BJ (cell line): ENCODE measurements at regions not wholly inside any gene's neighbourhood (a gene's known extent, or its start where the extent isn't known, plus 50 kb on each side); places are given as distances from the start of the nearest gene placed in this dataset.

ENCODE experiments used
- CTCF ChIA-PET: fragments of 350-600 bp; formaldehyde crosslinking; extraction: SDS; loops from one replicate; lab custom pipeline; 2021; ENCODE audit warnings: antibody characterized with exemption, inconsistent platforms; lab: Yijun Ruan, JAX
- POLR2A ChIA-PET: fragments of 300-600 bp; sonication (Branson Sonifier 250); formaldehyde crosslinking; extraction: SDS; loops from one replicate; lab custom pipeline; 2021; ENCODE audit warnings: antibody characterized with exemption; lab: Charles Lee
- DNase-seq: peaks from one replicate; pipeline ENCODE4 v3.0.0-alpha.2; 2011; ENCODE audit warnings: low read depth
- H3K27me3 ChIP-seq: 2 replicates; pipeline ENCODE4 v1.6.0; 2011; ENCODE audit warnings: low read length; ENCODE audit not compliant: control insufficient read depth, insufficient read depth
- H3K36me3 ChIP-seq: 2 replicates; pipeline ENCODE4 v1.5.1; 2011; ENCODE audit warnings: low read length; ENCODE audit not compliant: control insufficient read depth, insufficient read depth
- H3K4me3 ChIP-seq: 2 replicates; pipeline ENCODE4 v1.5.1; 2011; ENCODE audit warnings: low read depth, mild to moderate bottlenecking, control low read depth, low read length
- CTCF ChIP-seq: IDR thresholded peaks from 2 replicates; pipeline ENCODE4 v1.5.1; 2011; ENCODE audit warnings: low read depth, mild to moderate bottlenecking, control low read depth, inconsistent platforms, low read length, moderate library complexity; ENCODE audit not compliant: insufficient read depth

- POLR2A ChIA-PET, result no interaction called here
- Histone ChIP-seq H3K27me3 (no peaks in the 10 kb centered on the region; the same call in 1 of the 2 replicates), H3K36me3 (no peaks in the 10 kb centered on the region), H3K4me3 (no peak overlapping the region)
- CTCF ChIA-PET, result interaction anchor here (0.8 to 1.4 kb wide), 2 partner anchors 10 to 139 kb away, joined by 3 read pairs; no protein-coding TSS in a partner anchor
- DNase-seq, result no peak
- TF ChIP-seq CTCF, result no peak
Measured at GRCh38 chr6:109257494-109257893, 124.8 kb downstream of the CD164 start.

GRCh38 chr6:109255946-109256640 lies 126.2 kb downstream of the CD164 start:
- Histone ChIP-seq H3K4me3 (no peak overlapping the region), H3K36me3 (no peaks in the 10 kb centered on the region), H3K27me3 (no peaks in the 10 kb centered on the region; the same call in 1 of the 2 replicates)
- TF ChIP-seq CTCF, result no peak
- ChIA-PET POLR2A (no interaction called here), CTCF (no interaction called here)
- no peak for DNase-seq

- H3K36me3 ChIP-seq, result no peaks in the 10 kb centered on the region
- ChIA-PET POLR2A (no interaction called here), CTCF (no interaction called here)
- no peak overlapping the region for H3K4me3 ChIP-seq
- no peak for DNase-seq
- no peaks in the 10 kb centered on the region; the same call in 1 of the 2 replicates for H3K27me3 ChIP-seq
- no peak for TF ChIP-seq CTCF
Measured at GRCh38 chr6:109255087-109255486, 127.2 kb downstream of the CD164 start.

GRCh38 chr6:109253366-109253765 lies 128.9 kb downstream of the CD164 start:
- H3K36me3 ChIP-seq, result no peaks in the 10 kb centered on the region
- no peak overlapping the region for H3K4me3 ChIP-seq
- POLR2A ChIA-PET, result no interaction called here
- no peak for TF ChIP-seq CTCF
- DNase-seq, result no peak
- no peaks in the 10 kb centered on the region; the same call in 1 of the 2 replicates for H3K27me3 ChIP-seq
- CTCF ChIA-PET, result no interaction called here

- ChIA-PET CTCF (no interaction called here), POLR2A (no interaction called here)
- TF ChIP-seq CTCF, result no peak
- Histone ChIP-seq H3K4me3 (no peak overlapping the region), H3K36me3 (no peaks in the 10 kb centered on the region), H3K27me3 (no peaks in the 10 kb centered on the region; the same call in 1 of the 2 replicates)
- DNase-seq, result no peak
Measured at GRCh38 chr6:109252261-109253041, 129.8 kb downstream of the CD164 start.
